Tongue (tissue), 1 donor: ENCODE measurements at regions not wholly inside any gene's neighbourhood (a gene's known extent, or its start where the extent isn't known, plus 50 kb on each side); places are given as distances from the start of the nearest gene placed in this dataset.
"Not testable (repeated sequence)": the region's sequence is repeated elsewhere in the genome, so short reads cannot be mapped to it uniquely, and the experiment has no call there.

ENCODE experiments used
- DNase-seq: peaks from one replicate; pipeline ENCODE4 v3.0.0-alpha.2; 2015

GRCh38 chr5:89208392-89208791, 325.4 kb upstream of the MEF2C start:
- DNase-seq: no peak

- DNase-seq: no peak
These were observed 321.8 kb upstream of the MEF2C start for GRCh38 chr5:89204756-89205155.

GRCh38 chr5:89203611-89204010, 320.6 kb upstream of the MEF2C start:
- DNase-seq: no peak

- DNase-seq: no peak
These were observed 317.9 kb upstream of the MEF2C start for GRCh38 chr5:89200899-89201298.

GRCh38 chr5:89199306-89199705, 316.3 kb upstream of the MEF2C start:
- no peak for DNase-seq

GRCh38 chr5:89191374-89191773, 308.4 kb upstream of the MEF2C start:
- peak; percentile 78 for DNase-seq

GRCh38 chr5:89190515-89191265, 307.7 kb upstream of the MEF2C start:
- no peak for DNase-seq

- DNase-seq: peak; percentile 39
These were observed 305.0 kb upstream of the MEF2C start for GRCh38 chr5:89187883-89188465.

- no peak for DNase-seq
These were observed 304.3 kb upstream of the MEF2C start for GRCh38 chr5:89187268-89187667.

- no peak for DNase-seq
These were observed 298.6 kb upstream of the MEF2C start for GRCh38 chr5:89181546-89181945.

- peak; percentile 53 for DNase-seq
These were observed 296.7 kb upstream of the MEF2C start for GRCh38 chr5:89179731-89180130.

- DNase-seq: peak; percentile 63
These were observed 295.6 kb upstream of the MEF2C start for GRCh38 chr5:89178541-89178940.

GRCh38 chr5:89173528-89173927, 290.5 kb upstream of the MEF2C start:
- DNase-seq: no peak

- no peak for DNase-seq
These were observed 285.8 kb upstream of the MEF2C start for GRCh38 chr5:89168766-89169165.

GRCh38 chr5:89164703-89165102, 281.7 kb upstream of the MEF2C start:
- DNase-seq: not testable (repeated sequence)

GRCh38 chr5:89156226-89156625, 273.2 kb upstream of the MEF2C start:
- DNase-seq: no peak

GRCh38 chr5:89147031-89147430, 264.0 kb upstream of the MEF2C start:
- no peak for DNase-seq

GRCh38 chr5:89137148-89137547, 254.2 kb upstream of the MEF2C start:
- no peak for DNase-seq

GRCh38 chr5:89133975-89134374, 251.0 kb upstream of the MEF2C start:
- no peak for DNase-seq

GRCh38 chr5:89133129-89133528, 250.1 kb upstream of the MEF2C start:
- DNase-seq: no peak

- DNase-seq: no peak
These were observed 247.9 kb upstream of the MEF2C start for GRCh38 chr5:89130851-89131250.

- DNase-seq: no peak
These were observed 247.0 kb upstream of the MEF2C start for GRCh38 chr5:89129941-89130340.

- DNase-seq: peak; percentile 2
These were observed 246.1 kb upstream of the MEF2C start for GRCh38 chr5:89128906-89129625.

GRCh38 chr5:89128092-89128491, 245.1 kb upstream of the MEF2C start:
- DNase-seq: no peak
